DOHH2 (cell line): ENCODE measurements at regions not wholly inside any gene's neighbourhood (a gene's known extent, or its start where the extent isn't known, plus 50 kb on each side); places are given as distances from the start of the nearest gene placed in this dataset.

Experiments
- H3F3A ChIP-seq: fragments of 200-600 bp; sonication (generic), shearing (Covaris generic); 2 replicates; pipeline ENCODE4 v1.6.0; 2016; ENCODE audit warnings: antibody characterized with exemption, mild to moderate bottlenecking; ENCODE audit not compliant: control insufficient read depth, insufficient read depth
- H3K27ac ChIP-seq: fragments of 200-600 bp; sonication (generic); 2 replicates; pipeline ENCODE4 v1.5.1; 2014; ENCODE audit warnings: low read depth, mild to moderate bottlenecking, low read length, moderate library complexity
- H3K27me3 ChIP-seq: fragments of 200-600 bp; sonication (generic); 2 replicates; pipeline ENCODE4 v1.6.1; 2014; ENCODE audit warnings: mild to moderate bottlenecking, low read length, mixed read lengths; ENCODE audit not compliant: control insufficient read depth
- H3K36me3 ChIP-seq: fragments of 200-600 bp; sonication (generic); 2 replicates; pipeline ENCODE4 v1.6.1; 2014; ENCODE audit warnings: mild to moderate bottlenecking, low read length, moderate library complexity, mixed read lengths; ENCODE audit not compliant: control insufficient read depth
- H3K4me1 ChIP-seq: fragments of 200-600 bp; sonication (generic); 2 replicates; pipeline ENCODE4 v1.6.1; 2014; ENCODE audit warnings: mild to moderate bottlenecking, low read length, mixed read lengths; ENCODE audit not compliant: control insufficient read depth
- H3K4me2 ChIP-seq: fragments of 200-600 bp; sonication (generic); 2 replicates; pipeline ENCODE4 v1.6.0; 2014; ENCODE audit warnings: mild to moderate bottlenecking, low read length, moderate library complexity
- H3K4me3 ChIP-seq: fragments of 200-600 bp; sonication (generic); 2 replicates; pipeline ENCODE4 v1.5.1; 2014; ENCODE audit warnings: mild to moderate bottlenecking, low read length, mixed read lengths
- H3K79me2 ChIP-seq: fragments of 200-600 bp; sonication (generic); 2 replicates; pipeline ENCODE4 v1.6.1; 2014; ENCODE audit warnings: mild to moderate bottlenecking, low read length, mixed read lengths; ENCODE audit not compliant: control insufficient read depth
- H3K9me2 ChIP-seq: fragments of 200-600 bp; sonication (generic); replicated peaks from 2 replicates; pipeline ENCODE4 v1.6.1; 2014; ENCODE audit warnings: mild to moderate bottlenecking, low read length, mixed read lengths; ENCODE audit not compliant: control insufficient read depth
- H3K9me3 ChIP-seq: fragments of 200-600 bp; sonication (generic); 2 replicates; pipeline ENCODE4 v1.6.1; 2014; ENCODE audit warnings: antibody characterized with exemption, low read length, mixed read lengths; ENCODE audit not compliant: control insufficient read depth, insufficient read depth
- H4K20me1 ChIP-seq: fragments of 200-600 bp; sonication (generic); 2 replicates; pipeline ENCODE4 v1.6.0; 2014; ENCODE audit warnings: low read depth, mild to moderate bottlenecking, antibody characterized with exemption, low read length, moderate library complexity; ENCODE audit not compliant: control insufficient read depth, insufficient read depth
- CTCF ChIP-seq: fragments of 200-600 bp; sonication (generic); IDR thresholded peaks from one replicate; pipeline ENCODE4 v1.5.1; 2014; ENCODE audit warnings: antibody characterized with exemption, mild to moderate bottlenecking, low read depth, low read length; ENCODE audit not compliant: poor library complexity, severe bottlenecking
- EZH2phosphoT487 ChIP-seq: fragments of 200-600 bp; sonication (generic); IDR thresholded peaks from 2 replicates; pipeline ENCODE4 v1.6.1; 2017; ENCODE audit warnings: borderline replicate concordance, mild to moderate bottlenecking, antibody characterized with exemption, low read length, moderate library complexity, mixed read lengths

- no peaks in the 10 kb centered on the region for H3K79me2 ChIP-seq
- H3K4me3 ChIP-seq: no peak overlapping the region
- peaks cover 5% of the 10 kb centered on the region; the same call in 1 of the 2 replicates for H3K27me3 ChIP-seq
- no peak overlapping the region for H3K4me2 ChIP-seq
- no peak overlapping the region for H3K27ac ChIP-seq
- TF ChIP-seq CTCF: no peak
- TF ChIP-seq EZH2phosphoT487: no peak
- H3K36me3 ChIP-seq: no peaks in the 10 kb centered on the region
- H4K20me1 ChIP-seq: no peaks in the 10 kb centered on the region
- H3K9me2 ChIP-seq: no peaks in the 10 kb centered on the region
- peaks cover 8% of the 10 kb centered on the region for H3K9me3 ChIP-seq
- H3K4me1 ChIP-seq: no peaks in the 10 kb centered on the region
- no peaks in the 10 kb centered on the region for H3F3A ChIP-seq
Observed at GRCh38 chr7:130829415-130829814, 95.4 kb upstream of the KLF14 start.

GRCh38 chr7:130831322-130831721 is 97.3 kb upstream of the KLF14 start:
- Histone ChIP-seq H3K27me3 (peaks cover 15% of the 10 kb centered on the region), H3K4me1 (no peaks in the 10 kb centered on the region), H4K20me1 (no peaks in the 10 kb centered on the region), H3K4me3 (no peak overlapping the region), H3K9me2 (no peaks in the 10 kb centered on the region), H3F3A (no peaks in the 10 kb centered on the region), H3K9me3 (no peaks in the 10 kb centered on the region), H3K4me2 (no peak overlapping the region), H3K79me2 (no peaks in the 10 kb centered on the region), H3K36me3 (no peaks in the 10 kb centered on the region), H3K27ac (no peak overlapping the region)
- TF ChIP-seq CTCF (no peak), EZH2phosphoT487 (no peak)

- peaks cover 19% of the 10 kb centered on the region for H3K27me3 ChIP-seq
Observed at GRCh38 chr7:130831817-130832481, 97.9 kb upstream of the KLF14 start.

More at GRCh38 chr7:130831817-130832481, 97.9 kb upstream of the KLF14 start:
- TF ChIP-seq EZH2phosphoT487 (no peak), CTCF (peak; percentile 86)
- H3K4me1 ChIP-seq: no peaks in the 10 kb centered on the region
- H3K27ac ChIP-seq: no peak overlapping the region
- H4K20me1 ChIP-seq: no peaks in the 10 kb centered on the region
- H3K79me2 ChIP-seq: no peaks in the 10 kb centered on the region
- no peaks in the 10 kb centered on the region for H3K9me2 ChIP-seq
- no peak overlapping the region for H3K4me2 ChIP-seq
- H3K9me3 ChIP-seq: no peaks in the 10 kb centered on the region
- H3F3A ChIP-seq: no peaks in the 10 kb centered on the region
- no peaks in the 10 kb centered on the region for H3K36me3 ChIP-seq
- no peak overlapping the region for H3K4me3 ChIP-seq
